ENCODE measurements at regions not wholly inside any gene's neighbourhood (a gene's known extent, or its start where the extent isn't known, plus 50 kb on each side); places are given as distances from the start of the nearest gene placed in this dataset.

DNA sequence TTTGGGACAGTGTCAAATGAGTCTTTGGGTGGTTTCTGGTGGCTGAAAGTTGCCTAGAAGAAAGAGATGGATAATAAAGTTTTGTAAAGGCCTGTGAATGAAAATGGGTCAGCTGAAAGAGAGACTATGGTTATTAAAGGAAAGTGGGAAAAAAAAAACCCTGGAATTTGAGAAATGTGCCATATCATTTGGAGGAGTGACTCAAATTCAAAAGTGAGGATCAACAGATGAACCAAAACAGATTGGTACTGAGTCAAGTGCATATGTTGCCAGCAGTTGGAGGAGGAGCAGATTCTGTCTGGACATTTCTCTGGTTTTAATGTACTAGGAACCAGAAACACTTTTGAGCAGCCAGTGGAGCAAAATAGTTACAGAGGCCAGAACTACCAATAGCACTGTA is 339.8 kb downstream of the KCNA4 start:
- FAIRE-seq (no peak), DNase-seq (ENCODE audit: insufficient read length, low spot score) (no peak)
- no peak for TF ChIP-seq POU2F2 (IDR thresholded peaks at IDR 0.05; ENCODE audit: low read depth, low read length)
- no peak for TF ChIP-seq POLR2A (IDR thresholded peaks at IDR 0.05; ENCODE audit: low read depth, low read length)
- TF ChIP-seq SPI1 (IDR thresholded peaks at IDR 0.05; ENCODE audit: low read depth, low read length): no peak
- TF ChIP-seq POLR2AphosphoS5 (IDR thresholded peaks at IDR 0.05; ENCODE audit: low read depth, low read length): no peak
- no peak for TF ChIP-seq PAX5 (IDR thresholded peaks at IDR 0.05; ENCODE audit: insufficient read depth, low read length, severe bottlenecking)
- no peak for TF ChIP-seq TAF1 (IDR thresholded peaks at IDR 0.05; ENCODE audit: low read depth, low read length)

DNA sequence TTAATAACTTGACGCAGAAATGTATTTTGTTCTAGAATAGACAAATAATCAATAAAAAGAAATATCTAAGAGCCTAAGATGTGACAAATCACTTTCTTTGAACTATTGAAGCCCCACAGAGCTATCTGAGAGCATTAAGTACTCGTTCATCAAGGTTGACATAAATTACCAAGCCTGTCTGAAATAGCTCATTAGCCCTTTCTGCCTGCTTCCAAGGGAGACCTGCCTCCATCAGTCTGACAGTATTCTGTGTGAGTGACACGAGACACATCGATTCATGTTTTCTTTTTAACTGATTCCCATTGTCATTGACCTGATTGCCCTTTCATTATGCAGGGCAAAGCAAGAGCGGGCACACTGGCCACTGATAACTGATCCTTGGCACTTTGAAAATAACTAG is 347.5 kb downstream of the KCNA4 start:
- TF ChIP-seq SPI1 (IDR thresholded peaks at IDR 0.05; ENCODE audit: low read depth, low read length) (no peak), PAX5 (IDR thresholded peaks at IDR 0.05; ENCODE audit: insufficient read depth, low read length, severe bottlenecking) (no peak), POU2F2 (IDR thresholded peaks at IDR 0.05; ENCODE audit: low read depth, low read length) (no peak), POLR2A (IDR thresholded peaks at IDR 0.05; ENCODE audit: low read depth, low read length) (no peak), POLR2AphosphoS5 (IDR thresholded peaks at IDR 0.05; ENCODE audit: low read depth, low read length) (no peak), TAF1 (IDR thresholded peaks at IDR 0.05; ENCODE audit: low read depth, low read length) (no peak)
- FAIRE-seq (no peak), DNase-seq (ENCODE audit: insufficient read length, low spot score) (no peak)

DNA sequence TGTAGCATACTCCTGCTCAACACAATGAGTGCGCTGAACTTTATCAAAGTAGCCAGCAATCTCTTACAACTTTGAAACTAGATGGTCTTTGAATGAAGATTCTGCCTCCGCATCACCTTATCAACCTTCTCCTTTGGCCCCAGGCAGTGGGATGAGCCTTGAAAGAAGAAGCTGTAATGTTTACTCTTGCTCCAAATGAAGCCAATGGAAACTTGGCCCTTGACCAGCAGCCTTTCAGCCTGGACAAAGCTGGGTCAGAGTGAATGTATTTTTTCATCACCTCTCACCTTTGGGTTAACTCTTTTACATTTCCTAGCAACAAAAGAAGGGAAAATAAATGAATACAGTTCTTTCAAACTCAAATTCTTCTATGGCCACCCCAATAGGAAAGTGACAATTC is 359.1 kb downstream of the KCNA4 start:
- DNase-seq (ENCODE audit: insufficient read length, low spot score) (no peak), FAIRE-seq (no peak)
- no peak for TF ChIP-seq POLR2AphosphoS5 (IDR thresholded peaks at IDR 0.05; ENCODE audit: low read depth, low read length)

DNA sequence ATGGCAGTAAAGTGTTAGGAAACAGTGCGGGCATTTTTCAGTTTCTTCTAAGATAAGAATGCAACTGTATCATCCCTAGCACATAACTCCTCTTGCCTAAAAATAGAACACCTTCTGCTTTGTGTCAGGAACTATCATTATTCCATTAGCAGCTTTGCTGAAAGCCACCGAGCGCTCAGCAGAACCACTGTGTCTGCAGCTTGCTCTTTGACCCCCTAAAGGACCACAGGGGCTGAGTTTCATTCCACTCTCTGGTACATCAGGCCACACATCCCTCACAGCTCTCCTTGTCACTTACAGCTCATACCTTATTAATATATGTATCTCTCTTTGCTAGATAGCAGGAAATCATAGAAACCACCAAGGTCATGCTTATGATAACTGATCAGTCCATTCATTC is 360.2 kb downstream of the KCNA4 start:
- no peak for TF ChIP-seq POLR2A (IDR thresholded peaks at IDR 0.05; ENCODE audit: low read depth, low read length)
- TF ChIP-seq PAX5 (IDR thresholded peaks at IDR 0.05; ENCODE audit: insufficient read depth, low read length, severe bottlenecking): no peak
- TF ChIP-seq SPI1 (IDR thresholded peaks at IDR 0.05; ENCODE audit: low read depth, low read length): no peak
- TF ChIP-seq POU2F2 (IDR thresholded peaks at IDR 0.05; ENCODE audit: low read depth, low read length): no peak
- no peak for TF ChIP-seq POLR2AphosphoS5 (IDR thresholded peaks at IDR 0.05; ENCODE audit: low read depth, low read length)
- no peak for TF ChIP-seq TAF1 (IDR thresholded peaks at IDR 0.05; ENCODE audit: low read depth, low read length)
- no peak for FAIRE-seq
- no peak for DNase-seq (ENCODE audit: insufficient read length, low spot score)

DNA sequence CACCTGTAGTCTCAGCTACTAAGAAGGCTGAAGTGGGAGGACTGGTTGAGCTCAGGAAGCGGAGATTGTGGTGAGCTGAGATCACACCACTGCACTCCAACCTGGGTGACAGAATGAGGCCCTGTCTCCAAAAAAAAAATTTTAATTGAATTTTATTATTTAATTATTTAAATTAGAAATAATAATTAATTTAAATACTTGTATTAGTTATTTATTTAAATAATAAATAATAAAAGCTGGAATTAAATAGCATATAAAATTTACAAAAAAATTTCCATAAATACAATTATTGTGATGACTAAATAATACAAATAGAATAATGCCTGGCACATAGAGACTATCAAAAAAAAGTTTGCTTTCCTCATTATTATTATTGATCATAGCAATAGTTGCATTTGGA is 371.5 kb downstream of the KCNA4 start:
- FAIRE-seq (no peak), DNase-seq (ENCODE audit: insufficient read length, low spot score) (no peak)
- TF ChIP-seq PAX5 (IDR thresholded peaks at IDR 0.05; ENCODE audit: insufficient read depth, low read length, severe bottlenecking): no peak
- TF ChIP-seq SPI1 (IDR thresholded peaks at IDR 0.05; ENCODE audit: low read depth, low read length): no peak

DNA sequence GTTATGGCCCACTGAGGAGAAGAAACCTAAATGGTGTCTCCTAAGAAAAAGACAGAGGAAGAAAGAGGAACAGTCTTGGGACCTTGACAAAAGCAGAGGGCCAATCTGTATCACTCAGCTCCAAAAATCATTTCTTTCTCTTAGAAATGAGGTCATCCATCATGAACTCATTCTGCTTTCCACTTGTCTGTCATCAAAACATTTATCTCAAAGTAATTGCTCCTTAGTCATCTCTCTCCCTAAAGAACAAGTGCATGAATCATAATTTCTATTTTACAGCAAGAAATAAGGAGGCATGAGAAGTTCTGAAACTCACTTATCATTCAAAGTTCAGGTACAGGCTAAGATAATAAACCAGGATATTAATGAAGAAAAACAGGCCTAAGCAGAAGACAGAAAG is 375.6 kb downstream of the KCNA4 start:
- DNase-seq (ENCODE audit: insufficient read length, low spot score) (no peak), FAIRE-seq (no peak)
- TF ChIP-seq SPI1 (IDR thresholded peaks at IDR 0.05; ENCODE audit: low read depth, low read length) (no peak), POU2F2 (IDR thresholded peaks at IDR 0.05; ENCODE audit: low read depth, low read length) (no peak), PAX5 (IDR thresholded peaks at IDR 0.05; ENCODE audit: insufficient read depth, low read length, severe bottlenecking) (no peak)

DNA sequence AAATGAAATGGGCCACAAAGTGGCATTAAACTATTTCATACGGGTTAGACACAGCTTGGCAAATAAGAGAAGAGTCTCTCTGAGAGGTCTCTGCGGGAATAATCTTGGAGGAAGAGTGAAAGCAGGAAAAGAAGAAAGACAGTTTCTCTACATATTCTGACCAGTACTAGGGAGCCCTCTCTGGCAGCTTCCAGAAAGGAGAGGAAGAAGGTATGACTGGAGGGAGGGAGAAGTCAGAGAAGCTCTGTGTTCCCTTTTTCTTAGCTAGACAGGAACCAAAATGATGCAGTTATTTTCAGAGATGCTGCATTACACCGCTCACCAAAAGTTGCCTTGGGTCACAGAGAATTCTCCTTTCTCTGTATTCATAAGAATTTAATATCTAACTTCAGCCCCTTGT is 382.1 kb downstream of the KCNA4 start:
- DNase-seq (ENCODE audit: insufficient read length, low spot score) (no peak), FAIRE-seq (no peak)

DNA sequence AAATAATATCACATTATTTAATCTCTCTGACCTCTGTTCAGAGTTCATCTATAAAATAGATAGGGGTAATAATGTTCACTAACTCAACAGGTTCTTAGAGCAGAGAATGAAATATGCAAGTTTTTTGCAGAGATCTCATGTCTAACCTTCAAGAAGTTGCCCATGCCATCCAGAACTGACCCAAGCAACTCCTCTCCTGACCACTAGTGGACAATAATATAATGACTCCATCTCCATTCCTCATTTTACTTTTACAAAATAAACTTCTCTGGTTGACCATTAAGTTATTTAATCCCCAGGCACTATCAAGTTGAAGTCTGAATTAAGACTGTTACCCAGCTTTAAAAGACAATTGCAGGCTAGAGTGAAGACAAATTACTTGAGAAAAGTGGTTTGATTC is 382.6 kb downstream of the KCNA4 start:
- TF ChIP-seq TAF1 (IDR thresholded peaks at IDR 0.05; ENCODE audit: low read depth, low read length) (no peak), SPI1 (IDR thresholded peaks at IDR 0.05; ENCODE audit: low read depth, low read length) (no peak), POU2F2 (IDR thresholded peaks at IDR 0.05; ENCODE audit: low read depth, low read length) (no peak), PAX5 (IDR thresholded peaks at IDR 0.05; ENCODE audit: insufficient read depth, low read length, severe bottlenecking) (no peak), POLR2A (IDR thresholded peaks at IDR 0.05; ENCODE audit: low read depth, low read length) (no peak), POLR2AphosphoS5 (IDR thresholded peaks at IDR 0.05; ENCODE audit: low read depth, low read length) (no peak)
- no peak for DNase-seq (ENCODE audit: insufficient read length, low spot score)
- FAIRE-seq: no peak

More for the DNA sequence above, 382.1 kb downstream of the KCNA4 start:
- no peak for TF ChIP-seq TAF1 (IDR thresholded peaks at IDR 0.05; ENCODE audit: low read depth, low read length)
- TF ChIP-seq POLR2A (IDR thresholded peaks at IDR 0.05; ENCODE audit: low read depth, low read length): no peak
- no peak for TF ChIP-seq PAX5 (IDR thresholded peaks at IDR 0.05; ENCODE audit: insufficient read depth, low read length, severe bottlenecking)
- no peak for TF ChIP-seq POLR2AphosphoS5 (IDR thresholded peaks at IDR 0.05; ENCODE audit: low read depth, low read length)
- no peak for TF ChIP-seq SPI1 (IDR thresholded peaks at IDR 0.05; ENCODE audit: low read depth, low read length)
- no peak for TF ChIP-seq POU2F2 (IDR thresholded peaks at IDR 0.05; ENCODE audit: low read depth, low read length)

DNA sequence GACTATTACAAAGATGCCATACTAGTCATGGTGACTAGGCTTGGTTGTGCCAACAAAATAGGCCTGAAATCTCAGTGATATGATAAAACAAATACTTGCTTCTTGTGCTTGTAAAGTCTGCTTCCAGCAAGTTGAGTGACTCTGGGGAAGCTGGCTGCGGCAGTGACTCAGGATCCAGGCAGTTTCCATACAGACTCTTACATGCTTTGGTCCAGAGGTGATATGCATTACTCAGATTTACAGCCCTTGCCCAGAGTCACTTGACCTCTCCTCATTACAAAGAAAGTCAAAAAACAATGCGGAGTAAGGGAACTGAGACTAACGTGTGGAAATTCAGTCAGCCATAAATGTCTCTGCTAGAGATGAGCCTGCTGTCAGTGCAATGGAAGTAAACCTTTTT is 387.5 kb downstream of the KCNA4 start:
- FAIRE-seq (no peak), DNase-seq (ENCODE audit: insufficient read length, low spot score) (no peak)
- no peak for TF ChIP-seq SPI1 (IDR thresholded peaks at IDR 0.05; ENCODE audit: low read depth, low read length)
- TF ChIP-seq TAF1 (IDR thresholded peaks at IDR 0.05; ENCODE audit: low read depth, low read length): no peak
- TF ChIP-seq PAX5 (IDR thresholded peaks at IDR 0.05; ENCODE audit: insufficient read depth, low read length, severe bottlenecking): no peak
- TF ChIP-seq POU2F2 (IDR thresholded peaks at IDR 0.05; ENCODE audit: low read depth, low read length): no peak
- no peak for TF ChIP-seq POLR2A (IDR thresholded peaks at IDR 0.05; ENCODE audit: low read depth, low read length)
- no peak for TF ChIP-seq POLR2AphosphoS5 (IDR thresholded peaks at IDR 0.05; ENCODE audit: low read depth, low read length)

DNA sequence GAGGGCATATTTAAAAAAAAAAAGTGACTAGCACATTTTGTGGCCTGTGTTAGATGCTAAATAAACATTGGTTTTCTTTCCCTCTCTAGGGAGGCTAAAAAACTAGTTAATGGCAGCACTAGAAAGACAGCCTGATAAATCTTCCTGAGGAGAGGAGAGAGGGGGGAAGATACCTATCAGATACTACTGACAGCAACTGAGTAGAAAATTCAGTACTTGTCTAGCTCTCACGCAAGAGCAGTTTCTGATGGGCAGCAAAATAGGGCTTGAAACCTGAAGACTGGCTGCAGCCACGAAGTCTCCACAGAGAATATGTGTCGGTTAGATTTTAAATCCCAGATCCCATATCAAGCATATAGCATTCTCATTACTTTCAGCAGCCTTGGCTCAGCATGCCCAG is 388.2 kb downstream of the KCNA4 start:
- no peak for DNase-seq (ENCODE audit: insufficient read length, low spot score)

More for the DNA sequence above, 388.2 kb downstream of the KCNA4 start:
- FAIRE-seq: no peak
- TF ChIP-seq POU2F2 (IDR thresholded peaks at IDR 0.05; ENCODE audit: low read depth, low read length) (no peak), SPI1 (IDR thresholded peaks at IDR 0.05; ENCODE audit: low read depth, low read length) (no peak), TAF1 (IDR thresholded peaks at IDR 0.05; ENCODE audit: low read depth, low read length) (no peak), POLR2AphosphoS5 (IDR thresholded peaks at IDR 0.05; ENCODE audit: low read depth, low read length) (no peak), POLR2A (IDR thresholded peaks at IDR 0.05; ENCODE audit: low read depth, low read length) (no peak), PAX5 (IDR thresholded peaks at IDR 0.05; ENCODE audit: insufficient read depth, low read length, severe bottlenecking) (no peak)
